Adrenal gland (tissue), 5 donors: ENCODE measurements at regions not wholly inside any gene's neighbourhood (a gene's known extent, or its start where the extent isn't known, plus 50 kb on each side); places are given as distances from the start of the nearest gene placed in this dataset.

Experiments
- POLR2A ChIP-seq, 2 donors: fragments of 450-650 bp; IDR thresholded peaks; one replicate each; pipeline ENCODE4 v1.6.1; 2017; ENCODE audit warnings: antibody characterized with exemption in 2 of 2, mild to moderate bottlenecking in 2 of 2, moderate library complexity in 1 of 2
- TF ChIP-seq, protein P1 (sequence below), 6 experiments: fragments of 450-650 bp in 4 of 6; fragments of 200-600 bp in 2 of 6; sonication (generic) in 1 of 6; IDR thresholded peaks; 1 replicate in 5 of 6; 2 replicates in 1 of 6; pipeline versions ENCODE4 v1.5.1 to v1.8.0; 2016 to 2021; ENCODE audit warnings: antibody characterized with exemption in 6 of 6, mild to moderate bottlenecking in 2 of 6, moderate library complexity in 1 of 6
- donor health status: DM: no; HTN: no; CAD: no.

DNA sequence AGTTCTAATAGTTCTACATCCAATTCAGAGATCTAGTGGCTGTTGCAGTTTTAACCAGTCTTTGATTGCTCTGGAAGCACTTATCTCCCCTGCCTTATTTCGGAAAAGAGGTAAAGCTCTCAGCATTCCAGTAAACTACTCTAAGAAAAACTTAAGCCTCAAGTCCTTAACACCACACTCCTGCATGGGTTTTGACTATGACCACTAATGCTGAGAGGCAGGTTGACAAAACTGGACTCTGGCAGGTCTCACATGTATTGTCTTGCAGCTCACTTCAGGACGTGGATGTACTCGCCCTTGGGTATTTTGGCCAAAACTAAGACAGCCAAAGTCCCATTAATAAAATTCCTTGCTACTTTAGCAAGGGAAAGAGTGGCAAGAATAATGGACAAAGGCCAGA, 405.9 kb upstream of the GRM7 start:
- TF ChIP-seq, protein P1, sequence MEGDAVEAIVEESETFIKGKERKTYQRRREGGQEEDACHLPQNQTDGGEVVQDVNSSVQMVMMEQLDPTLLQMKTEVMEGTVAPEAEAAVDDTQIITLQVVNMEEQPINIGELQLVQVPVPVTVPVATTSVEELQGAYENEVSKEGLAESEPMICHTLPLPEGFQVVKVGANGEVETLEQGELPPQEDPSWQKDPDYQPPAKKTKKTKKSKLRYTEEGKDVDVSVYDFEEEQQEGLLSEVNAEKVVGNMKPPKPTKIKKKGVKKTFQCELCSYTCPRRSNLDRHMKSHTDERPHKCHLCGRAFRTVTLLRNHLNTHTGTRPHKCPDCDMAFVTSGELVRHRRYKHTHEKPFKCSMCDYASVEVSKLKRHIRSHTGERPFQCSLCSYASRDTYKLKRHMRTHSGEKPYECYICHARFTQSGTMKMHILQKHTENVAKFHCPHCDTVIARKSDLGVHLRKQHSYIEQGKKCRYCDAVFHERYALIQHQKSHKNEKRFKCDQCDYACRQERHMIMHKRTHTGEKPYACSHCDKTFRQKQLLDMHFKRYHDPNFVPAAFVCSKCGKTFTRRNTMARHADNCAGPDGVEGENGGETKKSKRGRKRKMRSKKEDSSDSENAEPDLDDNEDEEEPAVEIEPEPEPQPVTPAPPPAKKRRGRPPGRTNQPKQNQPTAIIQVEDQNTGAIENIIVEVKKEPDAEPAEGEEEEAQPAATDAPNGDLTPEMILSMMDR (IDR thresholded peaks at IDR 0.05): no peak
- TF ChIP-seq POLR2A (IDR thresholded peaks at IDR 0.05): no peak
